HEK293 (cell line): ENCODE measurements at regions not wholly inside any gene's neighbourhood (a gene's known extent, or its start where the extent isn't known, plus 50 kb on each side); places are given as distances from the start of the nearest gene placed in this dataset.

Experiments
- CTCF ChIA-PET: fragments of 350-600 bp; formaldehyde crosslinking; extraction: SDS; loops from one replicate; lab custom pipeline; 2021; ENCODE audit warnings: antibody characterized with exemption; lab: Yijun Ruan, JAX
- POLR2A ChIA-PET: fragments of 300-600 bp; formaldehyde crosslinking; extraction: SDS; loops from one replicate; lab custom pipeline; 2020; ENCODE audit warnings: antibody characterized with exemption, inconsistent platforms; lab: Yijun Ruan, JAX
- H3K27ac ChIP-seq: fragments of 200-500 bp; sonication (Bioruptor generic); 2 replicates; pipeline ENCODE4 v1.5.1; 2014; ENCODE audit warnings: low read depth, low read length, control low read depth, inconsistent platforms; ENCODE audit errors: extremely low read depth
- H3K36me3 ChIP-seq, 2 experiments: fragments of 200-500 bp in 1 of 2; sonication (Bioruptor generic) in 1 of 2; 1 replicate in 1 of 2; 2 replicates in 1 of 2; pipeline ENCODE4 v1.5.1; 2014 to 2017; ENCODE audit warnings: inconsistent platforms in 2 of 2, low read length in 2 of 2; ENCODE audit not compliant: control insufficient read depth in 2 of 2, insufficient read depth in 1 of 2
- H3K4me1 ChIP-seq: fragments of 200-500 bp; sonication (Bioruptor generic); 2 replicates; pipeline ENCODE4 v1.5.1; 2014; ENCODE audit warnings: mild to moderate bottlenecking, low read length, inconsistent platforms; ENCODE audit not compliant: control insufficient read depth, insufficient read depth
- H3K4me3 ChIP-seq: 2 replicates; pipeline ENCODE4 v1.5.1; 2011; ENCODE audit warnings: low read depth, mild to moderate bottlenecking, control low read depth, low read length, moderate library complexity
- H3K9me3 ChIP-seq: fragments of 200-500 bp; sonication (Bioruptor generic); 2 replicates; pipeline ENCODE4 v1.5.1; 2014; ENCODE audit warnings: low read depth, low read length, inconsistent platforms; ENCODE audit not compliant: control insufficient read depth, insufficient read depth
- KLF9 ChIP-seq: fragments of 450-650 bp; formaldehyde crosslinking; IDR thresholded peaks from 2 replicates; pipeline ENCODE4 v1.5.1; 2016; ENCODE audit warnings: missing biosample characterization, missing genetic modification characterization, low read depth
- OSR2 ChIP-seq: fragments of 450-650 bp; formaldehyde crosslinking; IDR thresholded peaks from 2 replicates; pipeline ENCODE4 v1.5.1; 2016; ENCODE audit warnings: missing biosample characterization, missing genetic modification characterization
- ZNF2 ChIP-seq: fragments of 450-650 bp; formaldehyde crosslinking; IDR thresholded peaks from 2 replicates; pipeline ENCODE4 v1.5.1; 2016; ENCODE audit warnings: missing biosample characterization, missing genetic modification characterization
- ZNF223 ChIP-seq: fragments of 450-650 bp; formaldehyde crosslinking; IDR thresholded peaks from 2 replicates; pipeline ENCODE4 v1.5.1; 2016; ENCODE audit warnings: missing biosample characterization, missing genetic modification characterization
- ZNF266 ChIP-seq: fragments of 450-650 bp; formaldehyde crosslinking; IDR thresholded peaks from 2 replicates; pipeline ENCODE4 v1.5.1; 2016; ENCODE audit warnings: missing biosample characterization, missing genetic modification characterization, low read depth
- ZNF324 ChIP-seq: fragments of 450-650 bp; formaldehyde crosslinking; IDR thresholded peaks from 2 replicates; pipeline ENCODE4 v1.5.1; 2016; ENCODE audit warnings: missing biosample characterization, missing genetic modification characterization
- ZNF514 ChIP-seq: fragments of 450-650 bp; formaldehyde crosslinking; IDR thresholded peaks from 2 replicates; pipeline ENCODE4 v1.5.1; 2016; ENCODE audit warnings: missing biosample characterization, missing genetic modification characterization
- ZNF596 ChIP-seq: fragments of 450-650 bp; IDR thresholded peaks from 2 replicates; pipeline ENCODE4 v1.5.0; 2018; ENCODE audit warnings: missing biosample characterization, mild to moderate bottlenecking, missing genetic modification characterization, moderate library complexity
- ZNF600 ChIP-seq: fragments of 450-650 bp; formaldehyde crosslinking; IDR thresholded peaks from 2 replicates; pipeline ENCODE4 v1.5.1; 2016; ENCODE audit warnings: missing biosample characterization, missing genetic modification characterization
- ZNF654 ChIP-seq: fragments of 450-650 bp; formaldehyde crosslinking; IDR thresholded peaks from 2 replicates; pipeline ENCODE4 v1.5.1; 2016; ENCODE audit warnings: low read depth, missing biosample characterization, missing genetic modification characterization
- ZSCAN30 ChIP-seq: fragments of 450-650 bp; IDR thresholded peaks from 2 replicates; pipeline ENCODE4 v1.5.1; 2018; ENCODE audit warnings: missing biosample characterization, mild to moderate bottlenecking, missing genetic modification characterization, moderate library complexity
- TF ChIP-seq, protein P1 (sequence below): fragments of 450-650 bp; formaldehyde crosslinking; IDR thresholded peaks from 2 replicates; pipeline ENCODE4 v1.5.1; 2017; ENCODE audit warnings: missing biosample characterization, missing genetic modification characterization
- TF ChIP-seq, protein P2 (sequence below): fragments of 450-650 bp; formaldehyde crosslinking; IDR thresholded peaks from 2 replicates; pipeline ENCODE4 v1.5.1; 2017; ENCODE audit warnings: missing biosample characterization, missing genetic modification characterization
- TF ChIP-seq, protein P3 (sequence below): fragments of 450-650 bp; formaldehyde crosslinking; IDR thresholded peaks from 2 replicates; pipeline ENCODE4 v1.5.1; 2016; ENCODE audit warnings: missing biosample characterization, missing genetic modification characterization
- TF ChIP-seq, protein P4 (sequence below): fragments of 450-650 bp; IDR thresholded peaks from 2 replicates; pipeline ENCODE4 v1.5.1; 2018; ENCODE audit warnings: missing biosample characterization, missing genetic modification characterization
- TF ChIP-seq, protein P5 (sequence below): fragments of 450-650 bp; formaldehyde crosslinking; IDR thresholded peaks from 2 replicates; pipeline ENCODE4 v1.5.1; 2017; ENCODE audit warnings: missing biosample characterization, missing genetic modification characterization
- TF ChIP-seq, protein P6 (sequence below): fragments of 450-650 bp; formaldehyde crosslinking; IDR thresholded peaks from 2 replicates; pipeline ENCODE4 v1.5.1; 2016; ENCODE audit warnings: missing biosample characterization, missing genetic modification characterization

DNA sequence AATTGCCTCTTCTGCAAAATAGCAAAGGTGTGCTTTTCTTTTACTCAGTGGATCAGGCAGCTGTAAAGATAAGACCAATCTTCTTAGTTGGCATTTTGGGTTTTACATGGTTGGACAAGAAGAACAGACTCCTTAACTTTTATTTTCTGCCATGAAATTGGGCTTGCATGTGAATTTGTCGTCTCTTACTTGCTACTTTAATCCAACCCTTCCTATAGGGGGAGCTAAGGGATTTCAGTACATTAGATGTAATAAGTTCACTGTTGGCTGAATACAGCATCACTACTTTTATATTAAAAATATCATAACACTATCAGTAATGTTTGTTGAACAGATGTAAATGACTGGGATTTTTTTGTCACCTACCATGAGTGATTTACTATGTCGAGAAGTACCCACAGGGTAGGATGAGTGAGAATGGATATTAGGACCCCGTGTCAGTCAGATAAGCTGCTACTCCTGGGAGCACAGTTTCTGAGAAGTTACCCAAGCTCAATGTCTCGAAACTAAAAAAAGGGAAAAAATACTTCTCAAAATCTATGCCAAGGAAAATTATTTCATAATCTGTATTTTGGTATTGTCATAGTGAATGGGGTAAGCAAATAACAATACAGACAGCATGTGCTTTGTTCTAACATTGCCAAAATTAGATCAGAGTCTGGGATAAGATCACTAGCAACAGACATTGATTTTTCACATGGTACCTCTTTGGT is 127.4 kb upstream of the AGR3 start:
- Histone ChIP-seq H3K9me3 (no peaks in the 10 kb centered on the region), H3K36me3 (no peaks in the 10 kb centered on the region), H3K4me3 (no peak overlapping the region), H3K4me1 (no peaks in the 10 kb centered on the region), H3K27ac (no peak overlapping the region)
- 0 out of 2 replicates have a peak, but pooled peaks have one; percentile 4 for TF ChIP-seq ZNF654 (tag by site-specific recombination)
- TF ChIP-seq, protein P1, sequence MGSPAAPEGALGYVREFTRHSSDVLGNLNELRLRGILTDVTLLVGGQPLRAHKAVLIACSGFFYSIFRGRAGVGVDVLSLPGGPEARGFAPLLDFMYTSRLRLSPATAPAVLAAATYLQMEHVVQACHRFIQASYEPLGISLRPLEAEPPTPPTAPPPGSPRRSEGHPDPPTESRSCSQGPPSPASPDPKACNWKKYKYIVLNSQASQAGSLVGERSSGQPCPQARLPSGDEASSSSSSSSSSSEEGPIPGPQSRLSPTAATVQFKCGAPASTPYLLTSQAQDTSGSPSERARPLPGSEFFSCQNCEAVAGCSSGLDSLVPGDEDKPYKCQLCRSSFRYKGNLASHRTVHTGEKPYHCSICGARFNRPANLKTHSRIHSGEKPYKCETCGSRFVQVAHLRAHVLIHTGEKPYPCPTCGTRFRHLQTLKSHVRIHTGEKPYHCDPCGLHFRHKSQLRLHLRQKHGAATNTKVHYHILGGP = no peak
- ChIA-PET POLR2A (interaction anchor here (1.0 kb wide), 1 partner anchor 289 kb away, joined by 3 read pairs; the partner anchor contains the start of gene AHR), CTCF (interaction anchor here (0.5 to 2.9 kb wide), 18 partner anchors 9 to 758 kb away, joined by 3 to 16 read pairs (median 3); no protein-coding TSS in a partner anchor)

DNA sequence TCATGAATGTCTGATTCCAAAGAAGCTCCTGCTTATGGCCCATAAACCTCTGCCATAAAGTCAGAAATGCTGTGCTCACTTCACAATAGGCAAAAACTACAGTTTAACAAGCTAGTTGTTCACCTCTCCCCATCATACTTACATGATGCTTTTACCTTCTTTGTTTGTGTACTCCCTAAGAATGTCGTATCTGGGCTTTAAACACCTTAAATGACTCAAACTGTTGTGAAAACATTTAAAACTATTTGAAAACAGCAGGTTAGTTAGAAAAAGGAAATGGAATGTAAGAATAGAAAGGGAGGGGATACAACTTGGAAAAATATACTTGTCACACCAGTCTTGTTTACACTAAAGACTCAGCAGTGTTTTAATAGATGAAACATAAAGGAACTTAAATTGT is 128.2 kb upstream of the AGR3 start:
- CTCF ChIA-PET = interaction anchor here (0.5 to 2.9 kb wide), 6 partner anchors 10 to 759 kb away, joined by 4 to 16 read pairs (median 5); no protein-coding TSS in a partner anchor
- no peak overlapping the region for H3K4me3 ChIP-seq
- no peaks in the 10 kb centered on the region for H3K9me3 ChIP-seq
- no peak overlapping the region for H3K27ac ChIP-seq
- H3K4me1 ChIP-seq = no peaks in the 10 kb centered on the region
- H3K36me3 ChIP-seq = no peaks in the 10 kb centered on the region
- POLR2A ChIA-PET = interaction anchor here (1.0 kb wide), 1 partner anchor 288 kb away, joined by 3 read pairs; the partner anchor contains the start of gene AHR
- TF ChIP-seq, protein P2, sequence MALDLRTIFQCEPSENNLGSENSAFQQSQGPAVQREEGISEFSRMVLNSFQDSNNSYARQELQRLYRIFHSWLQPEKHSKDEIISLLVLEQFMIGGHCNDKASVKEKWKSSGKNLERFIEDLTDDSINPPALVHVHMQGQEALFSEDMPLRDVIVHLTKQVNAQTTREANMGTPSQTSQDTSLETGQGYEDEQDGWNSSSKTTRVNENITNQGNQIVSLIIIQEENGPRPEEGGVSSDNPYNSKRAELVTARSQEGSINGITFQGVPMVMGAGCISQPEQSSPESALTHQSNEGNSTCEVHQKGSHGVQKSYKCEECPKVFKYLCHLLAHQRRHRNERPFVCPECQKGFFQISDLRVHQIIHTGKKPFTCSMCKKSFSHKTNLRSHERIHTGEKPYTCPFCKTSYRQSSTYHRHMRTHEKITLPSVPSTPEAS (tag by site-specific recombination) = no peak
- TF ChIP-seq ZNF324 (tag by site-specific recombination) (no peak), ZNF514 (tag by site-specific recombination) (no peak), ZNF2 (tag by site-specific recombination) (no peak), ZSCAN30 (tag by site-specific recombination) (no peak), OSR2 (no peak), KLF9 (tag by site-specific recombination) (no peak), ZNF266 (tag by site-specific recombination) (no peak), ZNF596 (tag by site-specific recombination) (no peak), ZNF223 (tag by site-specific recombination) (no peak), ZNF600 (no peak)
- TF ChIP-seq, protein P3, sequence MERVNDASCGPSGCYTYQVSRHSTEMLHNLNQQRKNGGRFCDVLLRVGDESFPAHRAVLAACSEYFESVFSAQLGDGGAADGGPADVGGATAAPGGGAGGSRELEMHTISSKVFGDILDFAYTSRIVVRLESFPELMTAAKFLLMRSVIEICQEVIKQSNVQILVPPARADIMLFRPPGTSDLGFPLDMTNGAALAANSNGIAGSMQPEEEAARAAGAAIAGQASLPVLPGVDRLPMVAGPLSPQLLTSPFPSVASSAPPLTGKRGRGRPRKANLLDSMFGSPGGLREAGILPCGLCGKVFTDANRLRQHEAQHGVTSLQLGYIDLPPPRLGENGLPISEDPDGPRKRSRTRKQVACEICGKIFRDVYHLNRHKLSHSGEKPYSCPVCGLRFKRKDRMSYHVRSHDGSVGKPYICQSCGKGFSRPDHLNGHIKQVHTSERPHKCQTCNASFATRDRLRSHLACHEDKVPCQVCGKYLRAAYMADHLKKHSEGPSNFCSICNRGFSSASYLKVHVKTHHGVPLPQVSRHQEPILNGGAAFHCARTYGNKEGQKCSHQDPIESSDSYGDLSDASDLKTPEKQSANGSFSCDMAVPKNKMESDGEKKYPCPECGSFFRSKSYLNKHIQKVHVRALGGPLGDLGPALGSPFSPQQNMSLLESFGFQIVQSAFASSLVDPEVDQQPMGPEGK (tag by site-specific recombination) = no peak
- TF ChIP-seq, protein P4, sequence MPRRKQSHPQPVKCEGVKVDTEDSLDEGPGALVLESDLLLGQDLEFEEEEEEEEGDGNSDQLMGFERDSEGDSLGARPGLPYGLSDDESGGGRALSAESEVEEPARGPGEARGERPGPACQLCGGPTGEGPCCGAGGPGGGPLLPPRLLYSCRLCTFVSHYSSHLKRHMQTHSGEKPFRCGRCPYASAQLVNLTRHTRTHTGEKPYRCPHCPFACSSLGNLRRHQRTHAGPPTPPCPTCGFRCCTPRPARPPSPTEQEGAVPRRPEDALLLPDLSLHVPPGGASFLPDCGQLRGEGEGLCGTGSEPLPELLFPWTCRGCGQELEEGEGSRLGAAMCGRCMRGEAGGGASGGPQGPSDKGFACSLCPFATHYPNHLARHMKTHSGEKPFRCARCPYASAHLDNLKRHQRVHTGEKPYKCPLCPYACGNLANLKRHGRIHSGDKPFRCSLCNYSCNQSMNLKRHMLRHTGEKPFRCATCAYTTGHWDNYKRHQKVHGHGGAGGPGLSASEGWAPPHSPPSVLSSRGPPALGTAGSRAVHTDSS (tag by site-specific recombination) = no peak
- TF ChIP-seq, protein P5, sequence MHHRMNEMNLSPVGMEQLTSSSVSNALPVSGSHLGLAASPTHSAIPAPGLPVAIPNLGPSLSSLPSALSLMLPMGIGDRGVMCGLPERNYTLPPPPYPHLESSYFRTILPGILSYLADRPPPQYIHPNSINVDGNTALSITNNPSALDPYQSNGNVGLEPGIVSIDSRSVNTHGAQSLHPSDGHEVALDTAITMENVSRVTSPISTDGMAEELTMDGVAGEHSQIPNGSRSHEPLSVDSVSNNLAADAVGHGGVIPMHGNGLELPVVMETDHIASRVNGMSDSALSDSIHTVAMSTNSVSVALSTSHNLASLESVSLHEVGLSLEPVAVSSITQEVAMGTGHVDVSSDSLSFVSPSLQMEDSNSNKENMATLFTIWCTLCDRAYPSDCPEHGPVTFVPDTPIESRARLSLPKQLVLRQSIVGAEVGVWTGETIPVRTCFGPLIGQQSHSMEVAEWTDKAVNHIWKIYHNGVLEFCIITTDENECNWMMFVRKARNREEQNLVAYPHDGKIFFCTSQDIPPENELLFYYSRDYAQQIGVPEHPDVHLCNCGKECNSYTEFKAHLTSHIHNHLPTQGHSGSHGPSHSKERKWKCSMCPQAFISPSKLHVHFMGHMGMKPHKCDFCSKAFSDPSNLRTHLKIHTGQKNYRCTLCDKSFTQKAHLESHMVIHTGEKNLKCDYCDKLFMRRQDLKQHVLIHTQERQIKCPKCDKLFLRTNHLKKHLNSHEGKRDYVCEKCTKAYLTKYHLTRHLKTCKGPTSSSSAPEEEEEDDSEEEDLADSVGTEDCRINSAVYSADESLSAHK (tag by site-specific recombination) = no peak
- TF ChIP-seq, protein P6, sequence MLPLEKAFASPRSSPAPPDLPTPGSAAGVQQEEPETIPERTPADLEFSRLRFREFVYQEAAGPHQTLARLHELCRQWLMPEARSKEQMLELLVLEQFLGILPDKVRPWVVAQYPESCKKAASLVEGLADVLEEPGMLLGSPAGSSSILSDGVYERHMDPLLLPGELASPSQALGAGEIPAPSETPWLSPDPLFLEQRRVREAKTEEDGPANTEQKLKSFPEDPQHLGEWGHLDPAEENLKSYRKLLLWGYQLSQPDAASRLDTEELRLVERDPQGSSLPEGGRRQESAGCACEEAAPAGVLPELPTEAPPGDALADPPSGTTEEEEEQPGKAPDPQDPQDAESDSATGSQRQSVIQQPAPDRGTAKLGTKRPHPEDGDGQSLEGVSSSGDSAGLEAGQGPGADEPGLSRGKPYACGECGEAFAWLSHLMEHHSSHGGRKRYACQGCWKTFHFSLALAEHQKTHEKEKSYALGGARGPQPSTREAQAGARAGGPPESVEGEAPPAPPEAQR = no peak
